ENCODE measurements at regions not wholly inside any gene's neighbourhood (a gene's known extent, or its start where the extent isn't known, plus 50 kb on each side); places are given as distances from the start of the nearest gene placed in this dataset.

DNA sequence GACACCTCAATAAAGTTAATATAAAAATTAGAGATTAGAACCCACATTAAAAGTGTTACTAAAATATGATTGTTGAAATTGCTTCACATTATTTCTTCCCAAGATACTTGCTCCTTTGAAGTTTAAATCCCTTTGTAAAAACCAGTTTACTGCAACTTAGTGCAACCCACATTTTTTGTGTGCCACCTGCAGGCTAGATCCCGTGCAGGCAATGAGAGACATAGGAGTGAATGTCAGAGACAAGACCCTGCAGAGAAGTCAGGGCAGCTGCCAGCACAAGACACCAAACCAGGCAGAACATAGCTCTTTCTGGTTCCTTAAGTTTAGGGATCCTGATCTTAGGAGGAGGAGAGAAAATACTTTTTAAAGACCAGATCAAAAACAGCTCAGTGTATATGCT is 142.8 kb upstream of the MTNR1B start:
- Histone ChIP-seq H3K4me3 (ENCODE audit: low read depth, low read length) (no peak overlapping the region), H3K36me3 (ENCODE audit: control insufficient read depth, insufficient read depth, low read length) (0 out of 2 replicates have a peak, but pooled peaks cover 2% of the 10 kb centered on the region), H3K4me1 (ENCODE audit: control insufficient read depth, insufficient read depth, low read length) (peaks cover 14% of the 10 kb centered on the region), H3K9ac (ENCODE audit: low read depth, low read length) (no peak overlapping the region), H3K27me3 (ENCODE audit: control insufficient read depth, insufficient read depth, low read length) (no peaks in the 10 kb centered on the region), H3K27ac (ENCODE audit: low read depth, low read length) (no peak overlapping the region), H3K9me3 (ENCODE audit: control insufficient read depth, insufficient read depth, low read length) (no peaks in the 10 kb centered on the region)

DNA sequence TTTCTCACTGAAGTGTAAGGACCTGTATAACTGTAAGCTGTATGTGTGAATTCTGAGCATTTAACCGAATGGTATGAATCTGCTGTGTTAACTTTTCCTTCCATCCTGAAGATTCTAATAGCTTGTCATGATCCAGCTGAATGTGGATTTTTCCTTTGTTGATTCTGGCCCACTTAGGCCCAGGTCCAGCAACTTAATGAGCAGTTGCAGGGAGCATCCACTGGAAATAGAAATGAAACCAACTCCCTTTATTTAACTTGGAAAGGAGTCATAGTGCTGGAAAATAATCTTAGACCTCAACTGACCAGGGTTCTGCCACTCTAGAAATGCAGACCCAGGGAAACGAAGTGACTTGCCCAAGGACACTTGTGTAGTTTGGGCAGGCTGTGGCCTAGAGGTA is 142.3 kb upstream of the MTNR1B start:
- Histone ChIP-seq H3K36me3 (ENCODE audit: control insufficient read depth, insufficient read depth, low read length) (0 out of 2 replicates have a peak, but pooled peaks cover 7% of the 10 kb centered on the region), H3K27me3 (ENCODE audit: control insufficient read depth, insufficient read depth, low read length) (no peaks in the 10 kb centered on the region), H3K9ac (ENCODE audit: low read depth, low read length) (no peak overlapping the region), H3K4me1 (ENCODE audit: control insufficient read depth, insufficient read depth, low read length) (peaks cover 14% of the 10 kb centered on the region), H3K9me3 (ENCODE audit: control insufficient read depth, insufficient read depth, low read length) (no peaks in the 10 kb centered on the region), H3K27ac (ENCODE audit: low read depth, low read length) (no peak overlapping the region), H3K4me3 (ENCODE audit: low read depth, low read length) (no peak overlapping the region)

DNA sequence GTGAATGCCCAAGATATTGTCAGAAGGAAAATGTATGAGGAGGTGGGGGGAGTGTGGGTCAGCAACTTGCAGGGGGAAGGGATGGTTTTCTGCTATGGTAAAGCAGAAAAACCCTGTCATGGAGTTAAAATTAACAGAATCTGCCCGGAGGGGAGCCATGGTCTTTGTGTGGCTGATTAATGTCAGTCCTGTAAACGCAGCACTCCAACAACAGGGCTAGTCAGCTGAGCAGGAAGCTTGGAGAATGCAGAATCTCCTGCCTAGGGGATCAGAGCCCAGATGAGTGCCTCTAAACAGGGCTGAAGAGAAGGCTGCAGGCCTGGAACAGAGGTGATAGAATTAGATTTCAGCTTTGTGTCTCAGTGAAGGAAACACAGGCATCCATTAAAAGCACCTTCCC is 140.9 kb upstream of the MTNR1B start:
- no peak overlapping the region for H3K4me3 ChIP-seq (ENCODE audit: low read depth, low read length)
- peak overlapping the region; percentile 14 for H3K27ac ChIP-seq (ENCODE audit: low read depth, low read length)
- peaks cover 15% of the 10 kb centered on the region for H3K4me1 ChIP-seq (ENCODE audit: control insufficient read depth, insufficient read depth, low read length)
- no peaks in the 10 kb centered on the region for H3K9me3 ChIP-seq (ENCODE audit: control insufficient read depth, insufficient read depth, low read length)
- H3K27me3 ChIP-seq (ENCODE audit: control insufficient read depth, insufficient read depth, low read length), result no peaks in the 10 kb centered on the region
- H3K36me3 ChIP-seq (ENCODE audit: control insufficient read depth, insufficient read depth, low read length), result 0 out of 2 replicates have a peak, but pooled peaks cover 9% of the 10 kb centered on the region
- H3K9ac ChIP-seq (ENCODE audit: low read depth, low read length), result no peak overlapping the region

DNA sequence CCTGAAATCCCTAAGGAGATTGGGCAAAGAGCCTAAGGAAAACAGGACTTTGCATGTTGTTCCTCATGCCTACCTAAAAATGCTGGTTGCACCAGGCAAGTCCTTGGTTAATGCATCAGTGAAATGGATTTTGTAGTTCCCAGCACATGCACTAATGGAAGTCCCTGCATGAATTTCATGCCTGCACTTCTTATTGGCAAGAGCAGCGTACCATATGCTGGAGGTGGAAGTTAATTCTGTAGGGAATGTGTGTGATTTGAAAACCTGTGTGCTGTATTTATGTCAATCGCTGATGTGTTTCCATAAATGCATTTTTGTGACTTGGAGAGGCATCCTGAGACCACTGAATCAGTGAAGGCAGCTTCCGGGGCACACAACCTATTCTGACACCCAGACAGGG is 140.3 kb upstream of the MTNR1B start:
- H3K27me3 ChIP-seq (ENCODE audit: control insufficient read depth, insufficient read depth, low read length), result no peaks in the 10 kb centered on the region
- H3K4me1 ChIP-seq (ENCODE audit: control insufficient read depth, insufficient read depth, low read length), result peaks cover 21% of the 10 kb centered on the region
- no peaks in the 10 kb centered on the region for H3K9me3 ChIP-seq (ENCODE audit: control insufficient read depth, insufficient read depth, low read length)
- H3K36me3 ChIP-seq (ENCODE audit: control insufficient read depth, insufficient read depth, low read length), result 0 out of 2 replicates have a peak, but pooled peaks cover 9% of the 10 kb centered on the region
- H3K27ac ChIP-seq (ENCODE audit: low read depth, low read length), result no peak overlapping the region
- H3K4me3 ChIP-seq (ENCODE audit: low read depth, low read length), result no peak overlapping the region
- H3K9ac ChIP-seq (ENCODE audit: low read depth, low read length), result no peak overlapping the region

DNA sequence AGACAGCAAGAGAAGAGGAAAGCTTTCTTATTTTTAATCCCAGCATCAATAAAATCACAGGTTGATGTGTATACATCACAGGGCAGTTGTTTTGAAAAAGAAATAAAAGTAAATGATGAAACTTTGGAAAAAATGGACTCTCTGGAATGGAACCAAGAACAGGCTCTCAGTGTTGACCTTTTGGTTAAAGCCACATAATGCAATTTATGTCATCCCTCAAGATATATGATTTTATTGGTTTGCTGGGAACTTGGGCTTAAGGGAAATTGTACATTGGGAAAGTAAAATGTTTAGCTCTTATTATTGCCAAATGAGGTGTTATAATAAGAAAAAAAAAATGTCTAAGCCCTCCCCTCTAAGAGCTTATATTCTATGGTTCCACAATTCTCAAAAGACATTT is 139.8 kb upstream of the MTNR1B start:
- Histone ChIP-seq H3K27ac (ENCODE audit: low read depth, low read length) (no peak overlapping the region), H3K27me3 (ENCODE audit: control insufficient read depth, insufficient read depth, low read length) (no peaks in the 10 kb centered on the region), H3K9me3 (ENCODE audit: control insufficient read depth, insufficient read depth, low read length) (no peaks in the 10 kb centered on the region), H3K36me3 (ENCODE audit: control insufficient read depth, insufficient read depth, low read length) (0 out of 2 replicates have a peak, but pooled peaks cover 9% of the 10 kb centered on the region), H3K4me1 (ENCODE audit: control insufficient read depth, insufficient read depth, low read length) (peaks cover 21% of the 10 kb centered on the region), H3K4me3 (ENCODE audit: low read depth, low read length) (no peak overlapping the region), H3K9ac (ENCODE audit: low read depth, low read length) (no peak overlapping the region)

DNA sequence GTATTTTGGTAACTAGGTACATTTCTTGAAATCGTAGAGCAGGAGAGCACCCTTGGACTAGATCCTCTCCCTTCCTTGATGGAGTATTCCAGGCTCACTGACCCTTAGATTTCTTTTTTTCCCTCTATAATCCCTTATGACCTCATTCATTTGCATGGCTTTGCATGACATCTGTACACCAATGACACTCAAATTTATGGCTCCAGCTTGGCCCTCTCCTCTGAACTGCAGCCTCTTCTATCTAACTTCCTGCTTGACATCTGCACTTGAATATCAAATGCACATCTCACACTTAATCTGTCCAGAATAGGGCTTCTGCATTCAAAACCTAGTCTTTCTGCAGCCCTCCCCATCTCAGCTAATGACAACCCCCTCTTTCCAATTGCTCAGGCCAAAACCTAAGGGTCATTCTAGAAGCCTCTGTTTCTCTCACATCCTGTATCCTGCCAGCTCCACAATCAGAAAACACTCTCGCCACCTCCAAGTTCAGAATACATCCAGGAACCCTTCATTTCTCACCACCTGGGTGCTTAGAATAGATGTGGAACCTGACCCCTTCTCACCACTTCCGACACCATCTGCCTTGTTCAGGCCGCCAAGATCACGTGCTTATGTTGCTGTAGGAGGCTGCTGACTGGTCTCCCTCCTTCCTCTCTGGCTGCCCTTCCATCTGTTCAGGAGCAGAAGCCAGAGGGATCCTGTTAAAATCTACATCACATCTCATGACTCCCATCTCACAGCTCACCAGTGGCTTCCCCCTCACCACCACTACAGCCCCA is 138.9 kb upstream of the MTNR1B start:
- Histone ChIP-seq H3K4me1 (ENCODE audit: control insufficient read depth, insufficient read depth, low read length) (peaks cover 21% of the 10 kb centered on the region), H3K4me3 (ENCODE audit: low read depth, low read length) (no peak overlapping the region)

DNA sequence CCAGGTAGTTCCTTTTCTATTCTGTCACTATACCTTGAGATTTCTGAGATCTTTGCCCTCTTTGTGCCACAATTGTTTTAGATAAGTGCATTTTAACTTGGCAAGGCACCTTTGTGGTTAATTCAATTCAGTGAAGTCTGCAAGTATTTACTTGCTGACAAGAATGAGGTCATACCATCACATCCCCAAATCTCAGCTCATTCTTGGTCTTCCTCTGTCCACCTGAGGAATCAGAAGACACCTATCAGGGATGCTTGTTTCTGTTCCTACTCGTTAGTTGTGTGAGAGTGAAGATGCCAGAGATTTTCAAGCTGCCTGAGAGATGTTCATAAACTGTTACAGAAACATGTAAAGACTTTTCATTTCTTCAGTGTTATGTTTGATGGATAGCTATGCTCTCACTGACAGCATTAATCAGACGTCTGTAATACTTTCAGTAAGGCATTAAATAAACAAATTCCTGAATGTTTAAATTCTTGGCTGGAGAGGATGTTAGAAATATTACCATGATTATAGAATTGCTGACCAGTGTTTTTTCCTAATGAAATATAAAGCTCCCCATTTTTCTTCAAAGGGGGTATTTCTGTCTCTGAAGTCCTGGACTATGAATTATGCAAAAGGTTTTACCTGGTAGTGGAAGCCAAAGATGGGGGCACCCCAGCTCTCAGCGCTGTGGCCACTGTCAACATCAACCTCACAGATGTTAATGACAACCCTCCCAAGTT is 135.0 kb upstream of the MTNR1B start:
- Histone ChIP-seq H3K9ac (ENCODE audit: low read depth, low read length) (no peak overlapping the region), H3K27me3 (ENCODE audit: control insufficient read depth, insufficient read depth, low read length) (no peaks in the 10 kb centered on the region), H3K4me3 (ENCODE audit: low read depth, low read length) (no peak overlapping the region), H3K36me3 (ENCODE audit: control insufficient read depth, insufficient read depth, low read length) (0 out of 2 replicates have a peak, but pooled peaks cover 9% of the 10 kb centered on the region), H3K27ac (ENCODE audit: low read depth, low read length) (no peak overlapping the region), H3K9me3 (ENCODE audit: control insufficient read depth, insufficient read depth, low read length) (no peaks in the 10 kb centered on the region), H3K4me1 (ENCODE audit: control insufficient read depth, insufficient read depth, low read length) (peaks cover 18% of the 10 kb centered on the region)

More for the DNA sequence above, 138.9 kb upstream of the MTNR1B start:
- Histone ChIP-seq H3K9ac (ENCODE audit: low read depth, low read length) (no peak overlapping the region), H3K27me3 (ENCODE audit: control insufficient read depth, insufficient read depth, low read length) (no peaks in the 10 kb centered on the region), H3K27ac (ENCODE audit: low read depth, low read length) (no peak overlapping the region), H3K9me3 (ENCODE audit: control insufficient read depth, insufficient read depth, low read length) (no peaks in the 10 kb centered on the region), H3K36me3 (ENCODE audit: control insufficient read depth, insufficient read depth, low read length) (0 out of 2 replicates have a peak, but pooled peaks cover 9% of the 10 kb centered on the region)

DNA sequence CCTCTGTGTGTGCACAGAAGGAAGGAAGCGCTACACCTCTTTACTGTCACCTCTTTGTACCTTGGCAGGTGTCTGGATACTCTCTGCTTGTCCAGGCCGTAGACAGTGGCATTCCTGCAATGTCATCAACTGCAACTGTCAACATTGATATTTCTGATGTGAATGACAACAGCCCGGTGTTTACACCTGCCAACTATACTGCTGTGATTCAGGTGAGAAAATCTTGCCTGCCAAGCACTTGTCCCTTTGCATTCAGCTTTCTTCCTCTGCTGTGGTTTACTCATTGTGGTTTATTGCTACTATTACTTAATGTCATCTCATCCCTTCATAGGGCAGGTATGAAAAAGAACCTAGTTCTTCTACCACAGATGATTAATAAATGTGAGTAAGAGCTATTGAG is 131.9 kb upstream of the MTNR1B start:
- Histone ChIP-seq H3K27me3 (ENCODE audit: control insufficient read depth, insufficient read depth, low read length) (no peaks in the 10 kb centered on the region), H3K27ac (ENCODE audit: low read depth, low read length) (no peak overlapping the region), H3K4me1 (ENCODE audit: control insufficient read depth, insufficient read depth, low read length) (peaks cover 16% of the 10 kb centered on the region), H3K9ac (ENCODE audit: low read depth, low read length) (no peak overlapping the region), H3K4me3 (ENCODE audit: low read depth, low read length) (no peak overlapping the region), H3K9me3 (ENCODE audit: control insufficient read depth, insufficient read depth, low read length) (no peaks in the 10 kb centered on the region), H3K36me3 (ENCODE audit: control insufficient read depth, insufficient read depth, low read length) (no peaks in the 10 kb centered on the region)

DNA sequence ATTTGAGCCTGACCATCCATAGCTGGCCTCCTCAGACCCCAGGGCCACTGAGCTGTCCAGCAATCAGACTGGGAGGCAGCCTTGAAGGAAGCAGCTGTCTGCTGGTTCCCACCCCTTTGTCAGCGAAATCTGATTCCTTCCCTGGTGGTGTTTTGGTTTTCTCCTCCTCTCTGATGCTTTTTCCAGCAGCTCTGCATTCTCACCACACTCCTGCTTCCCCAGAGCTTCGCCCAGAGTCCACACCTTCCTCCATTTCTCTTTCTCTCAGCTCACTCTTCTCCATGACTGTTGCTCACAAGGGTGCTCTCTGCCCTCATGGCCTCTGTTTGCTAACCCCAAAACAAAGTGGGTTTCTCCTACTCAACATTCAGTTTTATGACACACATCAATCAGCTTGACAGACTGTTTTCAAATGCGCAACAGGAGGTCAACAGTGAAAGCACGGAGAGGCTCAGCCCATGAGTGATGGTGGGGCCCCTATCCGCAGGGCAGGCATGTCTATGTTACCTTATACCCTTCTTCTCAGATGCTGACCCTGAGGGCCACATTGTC is 130.6 kb upstream of the MTNR1B start:
- H3K4me3 ChIP-seq (ENCODE audit: low read depth, low read length), result no peak overlapping the region
- H3K9ac ChIP-seq (ENCODE audit: low read depth, low read length), result no peak overlapping the region
- H3K27me3 ChIP-seq (ENCODE audit: control insufficient read depth, insufficient read depth, low read length), result no peaks in the 10 kb centered on the region
- no peaks in the 10 kb centered on the region for H3K9me3 ChIP-seq (ENCODE audit: control insufficient read depth, insufficient read depth, low read length)
- H3K4me1 ChIP-seq (ENCODE audit: control insufficient read depth, insufficient read depth, low read length), result peaks cover 12% of the 10 kb centered on the region
- peak overlapping the region; percentile 23 for H3K27ac ChIP-seq (ENCODE audit: low read depth, low read length)
- 0 out of 2 replicates have a peak, but pooled peaks cover under 1% of the 10 kb centered on the region for H3K36me3 ChIP-seq (ENCODE audit: control insufficient read depth, insufficient read depth, low read length)

DNA sequence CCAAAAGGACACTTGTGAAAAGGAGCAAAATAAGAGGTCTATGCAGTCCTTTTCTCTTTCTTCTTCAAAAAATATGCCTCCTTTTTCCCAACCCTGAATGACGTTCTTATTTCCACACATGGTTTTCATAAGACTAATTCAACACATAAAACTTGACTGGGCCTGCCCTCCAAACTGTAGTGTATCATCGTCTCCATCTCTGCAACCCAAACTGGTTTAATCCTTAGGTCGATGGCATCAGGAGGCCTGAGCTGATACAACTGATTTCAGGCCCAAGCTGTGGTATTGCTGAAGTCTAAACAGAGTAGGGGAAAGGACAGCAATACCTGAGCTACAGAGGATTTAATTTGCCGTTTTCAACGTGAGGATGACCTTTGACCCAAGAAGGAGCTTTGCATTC is 130.0 kb upstream of the MTNR1B start:
- H3K4me1 ChIP-seq (ENCODE audit: control insufficient read depth, insufficient read depth, low read length), result peaks cover 9% of the 10 kb centered on the region
- peak overlapping the region; percentile 23 for H3K27ac ChIP-seq (ENCODE audit: low read depth, low read length)
- no peak overlapping the region for H3K4me3 ChIP-seq (ENCODE audit: low read depth, low read length)
- H3K9me3 ChIP-seq (ENCODE audit: control insufficient read depth, insufficient read depth, low read length), result no peaks in the 10 kb centered on the region
- no peak overlapping the region for H3K9ac ChIP-seq (ENCODE audit: low read depth, low read length)
- H3K27me3 ChIP-seq (ENCODE audit: control insufficient read depth, insufficient read depth, low read length), result no peaks in the 10 kb centered on the region
- H3K36me3 ChIP-seq (ENCODE audit: control insufficient read depth, insufficient read depth, low read length), result peaks cover 6% of the 10 kb centered on the region; the same call in 1 of the 2 replicates

DNA sequence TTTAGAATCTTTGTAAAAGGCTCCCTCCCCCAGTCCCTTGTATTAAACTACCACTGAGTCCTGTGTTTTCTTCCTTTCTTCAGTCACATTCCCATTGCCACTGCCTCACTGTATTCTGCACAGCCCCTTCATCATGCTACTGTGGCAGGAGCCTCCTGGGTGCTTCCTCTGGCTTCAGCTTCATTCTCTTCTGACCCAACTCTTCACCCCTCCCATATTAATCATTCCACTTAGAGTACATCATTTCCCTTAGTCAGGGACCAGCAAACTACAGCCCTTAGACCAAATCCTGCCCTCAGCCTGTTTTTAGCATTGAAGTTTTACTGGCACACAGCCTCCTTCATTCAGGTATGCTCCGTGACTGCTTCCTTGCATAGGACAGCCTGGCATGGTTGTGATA is 127.7 kb upstream of the MTNR1B start:
- no peaks in the 10 kb centered on the region for H3K27me3 ChIP-seq (ENCODE audit: control insufficient read depth, insufficient read depth, low read length)
- H3K9ac ChIP-seq (ENCODE audit: low read depth, low read length), result no peak overlapping the region
- H3K36me3 ChIP-seq (ENCODE audit: control insufficient read depth, insufficient read depth, low read length), result peaks cover 10% of the 10 kb centered on the region; the same call in 1 of the 2 replicates
- H3K4me3 ChIP-seq (ENCODE audit: low read depth, low read length), result no peak overlapping the region
- H3K9me3 ChIP-seq (ENCODE audit: control insufficient read depth, insufficient read depth, low read length), result no peaks in the 10 kb centered on the region
- H3K27ac ChIP-seq (ENCODE audit: low read depth, low read length), result no peak overlapping the region
- H3K4me1 ChIP-seq (ENCODE audit: control insufficient read depth, insufficient read depth, low read length), result peaks cover 9% of the 10 kb centered on the region
